GM11168 (cell line): ENCODE measurements at regions not wholly inside any gene's neighbourhood (a gene's known extent, or its start where the extent isn't known, plus 50 kb on each side); places are given as distances from the start of the nearest gene placed in this dataset.

Source experiments
- in situ Hi-C: fragments of 300-500 bp; cut with MboI; formaldehyde crosslinking; loops from one replicate; pipeline ENCODE4 v1.12.0; 2022; ENCODE audit warnings: low sequenced_read_pairs; ENCODE audit not compliant: unreplicated experiment

DNA sequence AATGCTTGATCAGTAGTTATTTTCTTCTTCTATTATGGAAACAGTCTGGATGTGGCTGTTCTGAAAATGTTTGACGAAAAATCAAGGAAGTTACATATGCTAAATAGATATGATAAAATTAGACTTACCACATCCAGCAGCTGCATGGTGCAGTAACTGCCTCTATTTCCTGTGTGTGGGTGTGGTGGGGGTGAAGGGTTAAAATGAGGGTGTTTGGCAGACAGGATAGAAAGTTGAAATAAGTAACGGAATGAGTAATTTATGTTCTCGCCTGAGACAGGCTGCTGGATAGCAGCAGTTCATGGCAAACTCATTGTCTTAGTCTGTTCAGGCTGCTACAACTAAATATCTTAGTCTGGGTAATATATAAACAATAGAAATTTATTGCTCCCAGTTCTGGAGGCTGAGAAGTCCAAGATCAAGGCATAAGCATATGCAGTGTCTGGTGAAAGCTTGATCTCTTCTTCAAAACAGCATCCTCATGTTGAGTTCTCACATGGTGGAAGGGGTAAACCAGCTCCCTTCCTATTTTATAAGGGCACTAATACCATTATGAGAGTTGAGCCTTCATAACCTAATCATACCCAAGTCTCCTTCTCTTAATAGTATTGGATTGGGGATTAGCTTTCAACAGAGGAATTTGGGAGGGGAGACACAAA is 1248.9 kb downstream of the SLITRK5 start:
- in situ Hi-C loops = no loop called here

DNA sequence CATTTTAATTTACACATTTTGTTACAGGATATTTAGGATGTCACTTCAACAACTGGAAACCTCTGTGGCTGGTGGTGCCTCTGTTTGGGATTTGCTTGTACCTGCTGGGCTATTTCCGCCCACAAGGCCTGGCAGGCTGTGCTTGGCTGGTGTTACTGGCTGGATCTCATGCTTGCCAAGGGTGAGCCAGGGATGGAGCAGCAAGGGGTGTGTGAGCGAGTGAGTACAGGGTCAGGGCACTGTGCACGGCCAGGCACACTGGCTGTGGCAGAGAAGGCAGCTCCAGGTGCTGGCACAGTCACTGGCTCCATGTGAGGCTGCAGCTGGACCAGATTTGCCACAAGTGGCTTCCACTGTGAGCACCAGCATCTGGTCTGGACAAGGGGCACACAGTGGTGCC is 1254.8 kb downstream of the SLITRK5 start:
- in situ Hi-C loops = no loop called here

DNA sequence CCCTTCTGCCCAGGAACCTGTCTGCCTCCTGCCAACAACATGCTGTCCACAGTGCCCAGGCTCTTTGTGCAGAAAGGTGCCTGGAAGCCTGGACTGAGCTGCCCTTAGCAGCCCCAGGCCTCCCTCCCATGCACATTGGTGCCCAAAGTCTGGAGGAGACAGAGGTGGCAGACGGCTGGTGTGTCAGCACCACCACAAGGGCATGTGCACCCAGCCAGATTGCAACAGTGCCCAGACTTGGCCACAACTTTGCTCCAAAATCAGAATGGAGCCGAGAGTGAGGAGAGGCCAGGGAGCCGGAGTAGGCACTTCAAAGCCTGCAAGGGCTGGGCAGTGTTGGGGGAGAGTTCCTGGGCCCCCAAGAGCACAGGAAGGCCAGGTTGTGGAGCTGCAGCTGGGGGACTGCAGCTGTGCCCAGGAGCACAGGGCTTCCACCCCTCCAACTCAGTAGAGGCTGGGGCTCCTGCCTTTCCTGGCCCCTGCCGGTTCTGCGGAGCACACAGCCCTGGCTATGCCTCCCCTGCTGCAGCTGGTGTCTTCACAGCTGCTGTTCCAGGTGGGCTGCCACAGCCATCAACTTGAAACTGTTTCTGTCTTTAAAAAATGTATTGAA is 1255.8 kb downstream of the SLITRK5 start:
- in situ Hi-C loops = no loop called here

DNA sequence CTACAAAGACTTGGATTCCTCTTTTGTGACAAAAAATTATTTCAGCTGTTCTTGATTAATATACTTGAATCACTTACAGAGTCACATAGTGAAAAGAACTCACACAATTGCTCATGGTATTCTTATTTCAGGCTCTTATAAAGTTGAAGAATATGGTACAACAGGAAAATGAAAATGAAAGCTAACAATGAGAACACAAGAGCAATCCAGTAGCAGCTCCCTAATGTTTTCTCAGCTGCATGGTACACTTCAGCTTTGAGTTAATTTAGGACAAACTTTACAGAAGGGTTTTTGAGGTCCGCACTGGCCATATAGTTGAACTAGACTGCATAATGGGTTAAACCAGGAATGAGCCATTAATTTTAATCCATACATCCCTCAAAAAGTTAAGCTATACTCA is 1261.8 kb downstream of the SLITRK5 start:
- in situ Hi-C loops = no loop called here

DNA sequence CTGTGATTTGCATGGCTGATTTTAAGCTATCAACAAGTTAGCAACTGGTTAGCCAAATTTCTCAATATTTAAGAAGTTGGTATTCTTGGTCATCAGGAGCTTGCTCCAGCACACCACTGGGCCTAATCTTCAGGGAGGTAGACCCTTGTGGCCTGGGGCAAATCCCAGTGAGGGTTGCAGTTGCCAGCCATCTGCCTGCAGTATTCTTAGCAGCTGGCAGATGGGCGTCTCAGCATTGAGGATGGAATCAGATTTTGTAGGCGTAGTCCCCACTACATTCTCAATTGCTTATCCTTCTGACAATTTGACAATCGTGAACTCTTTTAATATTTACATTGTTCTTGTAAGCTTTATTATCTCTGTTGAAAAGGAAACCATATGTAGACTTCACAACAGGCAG is 1266.2 kb downstream of the SLITRK5 start:
- in situ Hi-C loops = no loop called here

DNA sequence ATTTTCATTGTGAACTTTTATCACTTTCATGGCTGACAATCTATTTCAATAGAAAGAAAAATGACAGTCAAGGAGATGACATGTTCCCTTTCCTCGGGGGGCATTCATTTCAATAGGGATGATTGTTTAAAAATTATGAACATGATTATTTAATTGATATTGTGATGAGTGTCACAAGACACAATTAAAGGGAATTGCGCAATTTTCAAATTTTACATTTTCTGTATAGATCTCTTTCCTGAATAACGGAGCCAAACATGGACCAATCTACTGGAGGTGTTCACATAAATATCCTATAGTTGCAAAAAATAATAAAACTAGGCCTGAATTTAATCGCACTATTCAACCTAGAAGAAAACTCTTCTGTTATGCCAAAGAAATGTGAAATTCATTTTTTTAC is 1274.6 kb downstream of the SLITRK5 start:
- in situ Hi-C loops = no loop called here

DNA sequence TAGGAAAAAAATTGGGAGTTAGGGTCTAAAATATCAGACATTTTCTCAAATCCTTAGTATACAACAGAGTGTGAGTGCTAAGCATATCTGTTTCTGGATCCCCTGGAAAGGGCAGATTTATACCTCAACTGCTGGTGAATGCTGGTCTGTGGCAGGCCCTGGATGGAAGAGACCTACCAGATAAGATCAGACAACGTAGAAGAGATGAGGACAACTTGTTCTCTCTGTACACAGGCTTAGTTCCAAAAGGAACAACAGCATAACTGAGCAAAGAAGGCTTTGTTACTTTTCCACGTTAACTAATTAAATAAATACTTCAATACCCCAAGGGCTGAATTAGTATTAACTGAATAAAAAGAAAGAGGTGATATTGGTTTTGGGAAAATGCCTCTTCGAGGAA is 1277.3 kb downstream of the SLITRK5 start:
- in situ Hi-C loops = no loop called here

DNA sequence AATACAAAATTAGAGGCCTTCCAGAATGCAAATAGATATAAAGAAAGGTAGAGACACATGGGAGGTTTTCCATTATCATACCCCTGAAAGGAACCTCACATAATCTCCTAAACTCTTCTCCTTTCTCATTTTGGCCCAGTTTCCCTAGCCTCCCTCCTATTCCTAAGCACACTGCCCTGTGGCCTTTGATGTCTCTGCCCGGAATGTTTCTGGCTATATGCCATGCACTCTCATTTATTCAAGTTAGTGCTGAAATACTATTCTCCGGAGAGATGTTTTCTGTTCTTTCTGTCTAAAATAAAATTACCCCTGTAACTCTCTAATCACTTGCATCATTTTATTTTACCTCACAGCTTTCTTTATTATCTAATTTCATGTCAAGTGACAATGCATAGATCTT is 1287.7 kb downstream of the SLITRK5 start:
- in situ Hi-C loops = no loop called here

DNA sequence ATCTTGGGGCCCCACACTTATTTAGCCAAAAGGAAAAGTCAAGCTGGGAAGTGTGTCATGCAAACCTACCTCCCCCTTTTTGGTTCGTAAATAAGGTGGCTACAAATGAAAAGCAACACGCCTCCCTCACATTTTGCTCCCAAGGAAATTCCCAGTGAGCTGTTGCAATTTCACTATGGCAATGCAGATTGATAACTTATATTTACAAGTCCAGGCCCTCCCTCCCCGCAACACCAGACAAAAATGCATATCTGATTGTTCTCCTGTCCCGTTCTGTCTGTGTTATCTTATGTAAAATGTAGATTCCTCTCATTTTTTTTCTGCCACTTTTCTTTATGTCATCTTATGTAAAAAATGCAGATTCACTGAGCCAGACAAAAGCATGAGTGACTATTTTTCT is 1305.3 kb downstream of the SLITRK5 start:
- in situ Hi-C loops = no loop called here

DNA sequence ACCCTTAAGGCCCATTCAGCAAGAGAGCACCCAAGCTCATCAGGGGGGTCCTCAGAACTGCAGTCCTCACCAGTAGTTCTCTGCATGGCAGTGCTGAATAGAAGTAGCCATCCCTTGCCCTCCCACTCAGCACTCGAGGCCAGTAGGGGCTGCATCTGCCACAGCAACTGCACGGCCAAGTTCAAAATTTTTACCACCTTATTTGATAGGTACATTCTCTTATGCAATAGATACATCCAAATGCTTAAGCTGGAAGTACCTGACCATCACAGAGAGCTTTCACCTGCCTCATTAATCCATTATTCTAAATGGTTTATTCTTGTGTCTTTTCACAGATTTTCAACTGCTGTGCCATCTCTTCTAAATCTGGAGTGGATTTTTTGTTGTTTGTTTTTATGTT is 1307.4 kb downstream of the SLITRK5 start:
- in situ Hi-C loops = no loop called here

DNA sequence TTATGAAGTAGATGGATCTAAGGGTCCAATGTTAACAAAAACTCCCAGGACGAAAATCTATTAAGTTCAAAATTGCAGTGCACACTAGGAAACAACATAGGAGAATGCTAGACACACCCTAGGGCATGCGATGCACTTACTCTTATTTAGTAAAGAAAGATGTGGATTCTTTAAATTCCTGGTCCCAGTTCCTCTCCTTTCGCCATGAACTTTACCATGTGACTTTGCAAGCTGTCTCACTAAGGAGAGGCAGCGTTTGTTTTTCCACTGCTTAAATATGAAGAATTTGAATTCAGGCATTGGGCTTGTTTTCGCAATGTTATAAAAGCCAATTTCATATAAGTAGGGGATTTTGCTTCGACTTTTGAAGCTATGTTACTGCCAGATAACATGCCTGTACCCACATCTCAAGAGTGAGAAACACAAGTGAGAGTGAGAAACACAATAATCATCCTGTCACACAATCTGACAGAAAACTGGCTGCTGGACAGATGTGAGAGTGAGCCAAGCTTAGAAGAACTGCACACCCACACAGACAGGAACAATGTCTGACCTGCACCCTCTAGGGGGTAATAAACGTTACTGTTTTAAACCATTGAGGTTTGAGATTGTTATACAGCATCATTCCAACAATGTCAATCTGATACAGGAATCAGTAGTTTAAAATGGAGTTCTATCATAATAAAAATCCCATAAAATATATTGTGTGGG is 1308.4 kb downstream of the SLITRK5 start:
- in situ Hi-C loops = no loop called here

DNA sequence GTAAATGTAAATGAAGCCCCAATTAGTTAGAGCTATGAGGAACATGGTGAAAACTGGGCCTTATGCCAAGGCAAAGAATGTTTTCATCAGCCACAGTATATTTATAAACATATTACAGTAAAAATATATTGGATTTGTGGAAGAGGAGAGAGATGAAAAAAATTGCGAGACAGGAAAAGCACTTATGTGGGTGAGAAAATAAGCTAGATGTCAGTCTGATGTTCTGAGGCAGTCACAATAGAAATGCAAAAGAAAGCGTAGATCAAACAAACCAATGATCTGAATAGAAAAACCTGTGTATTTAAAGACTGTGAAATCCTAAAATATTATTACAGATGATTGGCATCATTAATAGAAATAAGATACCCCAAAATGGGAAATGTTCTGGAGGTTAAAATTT is 1332.5 kb downstream of the SLITRK5 start:
- in situ Hi-C loops = no loop called here

DNA sequence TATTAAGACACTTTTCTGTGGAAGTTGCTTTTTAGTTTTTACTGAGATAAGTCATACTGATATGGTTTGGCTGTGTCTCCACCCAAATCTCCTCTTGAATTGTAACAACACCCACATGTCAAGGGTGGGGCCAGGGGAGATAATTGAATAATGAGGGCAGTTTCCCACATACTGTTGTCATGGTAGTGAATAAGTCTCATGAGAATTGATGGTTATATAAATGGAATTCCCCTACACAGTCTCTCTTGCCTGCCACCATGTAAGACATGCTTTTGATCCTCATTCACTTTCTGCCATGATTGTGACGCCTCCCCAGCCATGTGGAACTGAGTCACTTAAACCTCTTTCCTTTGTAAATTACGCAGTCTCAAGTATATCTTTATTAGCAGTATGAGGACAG is 1340.4 kb downstream of the SLITRK5 start:
- in situ Hi-C loops = no loop called here

DNA sequence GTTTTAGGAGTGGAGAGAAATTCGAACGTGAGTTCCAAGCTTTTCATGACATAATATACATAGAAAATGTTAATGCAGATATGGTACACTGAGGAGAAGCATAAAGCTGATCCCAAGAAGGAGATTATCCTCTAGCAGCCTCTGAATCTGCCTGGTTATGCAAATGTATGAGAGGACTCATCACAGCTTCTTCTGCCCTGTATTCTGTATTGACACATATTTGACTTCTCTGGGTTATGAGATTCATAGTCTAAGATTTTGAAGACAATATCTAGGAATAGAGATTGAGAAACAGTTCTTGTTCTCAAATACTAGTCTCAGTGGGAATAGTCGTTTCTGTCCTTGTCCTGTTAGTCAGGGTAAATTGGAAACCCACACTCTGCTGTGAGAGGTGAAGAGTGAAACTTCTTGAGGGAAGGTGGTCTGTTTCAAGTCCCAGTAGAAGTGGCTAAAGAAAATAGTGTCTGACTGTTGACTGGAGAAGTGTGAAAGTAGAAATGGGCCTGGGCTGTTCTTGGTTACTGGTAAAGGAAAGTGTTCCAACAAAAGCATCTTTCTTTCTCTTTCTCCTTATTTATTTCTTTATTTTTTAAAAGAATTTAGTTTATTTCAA is 1356.6 kb downstream of the SLITRK5 start:
- in situ Hi-C loops = no loop called here

DNA sequence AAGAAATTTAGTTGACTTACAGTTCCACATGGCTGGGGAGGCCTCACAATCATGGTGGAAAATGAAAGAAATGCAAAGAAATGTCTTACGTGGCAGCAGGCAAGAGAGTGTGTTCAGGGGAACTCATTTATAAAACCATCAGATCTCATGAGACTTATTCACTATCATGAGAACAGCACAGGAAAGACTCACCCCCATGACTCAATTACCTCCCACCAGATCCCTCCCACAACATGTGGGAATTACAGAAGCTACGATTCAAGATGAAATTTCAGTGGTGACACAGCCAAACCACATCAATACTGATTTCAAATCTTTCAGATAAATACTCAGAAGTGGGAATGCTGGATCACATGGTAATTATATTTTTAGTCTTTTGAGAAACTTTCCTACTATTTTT is 1357.9 kb downstream of the SLITRK5 start:
- in situ Hi-C loops = no loop called here

DNA sequence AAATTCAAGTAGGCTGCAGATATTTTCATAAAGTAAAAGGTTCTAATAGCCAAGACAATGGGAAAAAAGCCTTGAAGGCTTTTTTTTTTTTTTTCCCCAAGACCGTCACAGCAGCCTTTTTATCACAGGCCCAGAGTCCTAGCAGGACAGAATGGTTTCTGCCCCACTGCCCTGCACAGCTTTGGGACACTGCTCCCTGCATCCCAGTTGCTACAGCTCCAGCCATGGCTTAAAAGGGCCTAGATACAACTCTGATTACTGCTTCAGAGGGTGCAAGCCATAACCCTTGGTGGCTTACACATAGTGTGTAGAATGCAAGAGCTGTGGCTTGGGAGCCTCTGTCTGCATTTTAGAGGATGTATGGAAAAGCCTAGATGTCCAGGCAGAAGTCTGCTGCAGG is 1362.8 kb downstream of the SLITRK5 start:
- in situ Hi-C loops = no loop called here

DNA sequence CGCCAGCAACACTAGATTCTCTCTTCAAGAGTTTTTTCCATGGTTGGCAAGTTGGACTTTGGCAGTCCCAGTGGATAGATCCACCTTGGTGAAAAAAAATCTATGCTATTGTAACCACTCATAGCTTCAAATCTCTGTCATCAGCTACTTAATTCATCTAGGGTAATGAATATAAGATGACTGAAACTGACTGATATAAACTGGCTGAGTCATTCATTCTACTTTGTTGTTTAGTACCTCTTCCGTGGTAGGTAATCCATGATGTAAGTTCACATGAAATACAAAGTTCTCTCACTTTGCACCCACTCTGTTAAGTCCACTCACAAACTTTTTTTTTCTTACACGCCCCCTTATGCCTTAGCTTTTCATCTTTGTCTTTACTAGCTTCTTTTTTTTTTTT is 1381.5 kb downstream of the SLITRK5 start:
- in situ Hi-C loops = no loop called here

DNA sequence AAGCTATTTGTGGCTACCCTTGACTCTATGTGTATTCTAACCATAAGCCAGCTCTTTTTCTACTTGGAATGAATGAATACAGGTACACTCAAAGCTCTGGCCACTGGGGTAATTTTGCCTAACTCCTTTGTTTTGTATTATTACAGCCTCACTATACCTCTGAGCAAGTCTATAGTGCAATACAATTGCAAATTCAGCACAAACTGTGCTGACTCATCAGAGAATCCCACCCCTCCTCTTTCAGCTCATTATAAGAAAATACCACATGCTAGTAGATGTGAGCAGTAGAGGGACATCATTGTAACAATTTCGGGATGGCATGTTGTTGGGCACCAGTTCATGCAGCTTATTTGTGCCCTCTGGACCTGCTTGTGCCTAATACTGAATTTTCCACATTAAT is 1382.2 kb downstream of the SLITRK5 start:
- in situ Hi-C loops = no loop called here

DNA sequence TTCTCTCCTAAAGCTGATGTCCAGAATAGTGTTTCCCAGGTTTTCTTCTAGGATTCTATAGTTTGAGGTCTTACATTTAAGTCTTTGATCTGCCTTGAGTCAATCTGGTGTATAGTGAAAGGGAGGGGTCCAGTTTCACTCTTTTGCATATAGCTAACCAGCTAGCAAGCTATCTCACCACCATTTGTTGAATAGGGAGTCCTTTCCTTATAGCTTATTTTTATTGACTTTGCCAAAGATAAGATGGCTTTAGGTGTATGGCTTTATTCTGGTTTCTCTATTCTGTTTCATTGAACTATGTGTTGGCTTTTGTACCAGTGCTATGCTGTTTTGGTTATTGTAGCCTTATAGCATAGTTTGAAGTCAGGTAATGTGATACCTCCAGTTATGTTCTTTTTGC is 1386.1 kb downstream of the SLITRK5 start:
- in situ Hi-C loops = no loop called here

DNA sequence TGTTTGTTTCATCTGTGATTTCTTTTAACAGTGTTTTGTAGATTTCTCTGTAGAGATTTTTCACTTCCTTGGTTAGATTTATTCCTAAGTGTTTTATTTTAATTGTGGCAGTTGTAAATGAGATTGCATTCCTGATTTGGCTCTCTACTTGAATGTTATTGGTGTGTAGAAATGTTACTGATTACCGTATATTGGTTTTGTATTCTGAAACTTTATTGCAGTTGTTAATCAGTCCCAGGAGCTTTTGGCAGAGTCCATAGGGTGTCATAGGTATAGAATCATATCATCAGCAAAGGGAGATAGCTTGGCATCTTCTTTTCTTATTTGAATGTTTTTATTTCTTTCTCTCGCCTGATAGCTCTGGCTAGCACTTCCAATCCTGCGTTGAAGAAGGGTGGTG is 1386.7 kb downstream of the SLITRK5 start:
- in situ Hi-C loops = no loop called here

DNA sequence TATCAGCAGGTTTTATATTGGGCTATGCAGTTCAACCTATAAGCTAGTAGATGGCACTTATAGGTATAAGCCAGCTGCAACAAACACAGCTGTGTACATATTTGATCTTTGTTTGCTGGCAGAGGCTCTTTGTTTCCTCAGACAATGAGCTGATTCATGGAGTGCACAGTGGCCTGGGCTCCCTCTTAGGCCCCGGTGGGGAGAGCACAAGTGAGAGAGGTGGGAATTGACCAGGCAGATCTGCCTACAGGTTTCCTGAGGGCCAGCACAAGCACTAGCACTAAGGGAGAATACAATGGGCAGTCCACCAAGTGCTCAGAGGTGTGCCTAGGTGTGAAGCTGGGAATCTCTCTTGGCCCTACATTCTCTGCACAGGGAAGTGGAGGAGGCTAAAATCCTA is 1390.7 kb downstream of the SLITRK5 start:
- in situ Hi-C loops = no loop called here
